CD4-positive, CD25-positive, alpha-beta regulatory T cell (primary cell): ENCODE measurements at regions not wholly inside any gene's neighbourhood (a gene's known extent, or its start where the extent isn't known, plus 50 kb on each side); places are given as distances from the start of the nearest gene placed in this dataset.

Source experiments
- ATAC-seq, 2 donors: fragments of 150-1000 bp; cut with Tn5 transposase; one replicate each; pipeline ENCODE4 v1.10.0; 2021; ENCODE audit warnings: low read depth in 2 of 2, moderate number of reproducible peaks in 2 of 2, moderate library complexity in 1 of 2
- DNase-seq, 3 donors: peaks; one replicate each; pipeline versions ENCODE4 v3.0.0 to v3.0.0-alpha.2; 2012 to 2022; ENCODE audit warnings: mixed read lengths in 1 of 3
- H3K27ac ChIP-seq: one replicate; pipeline ENCODE4 v1.7.0; 2013; ENCODE audit warnings: mild to moderate bottlenecking, low read length; ENCODE audit not compliant: insufficient read depth, poor library complexity, severe bottlenecking
- H3K27me3 ChIP-seq: one replicate; pipeline ENCODE4 v1.7.0; 2013; ENCODE audit warnings: low read length; ENCODE audit not compliant: control insufficient read depth, insufficient read depth
- H3K36me3 ChIP-seq: one replicate; pipeline ENCODE4 v1.7.0; 2013; ENCODE audit warnings: mild to moderate bottlenecking, low read length, moderate library complexity; ENCODE audit not compliant: control insufficient read depth, insufficient read depth
- H3K4me1 ChIP-seq: 2 replicates; pipeline ENCODE4 v1.7.0; 2013; ENCODE audit warnings: mild to moderate bottlenecking, low read length; ENCODE audit not compliant: insufficient read depth, control insufficient read depth, poor library complexity, severe bottlenecking
- H3K4me3 ChIP-seq: one replicate; pipeline ENCODE4 v1.7.0; 2013; ENCODE audit warnings: low read depth, mild to moderate bottlenecking, low read length, moderate library complexity
- H3K9me3 ChIP-seq, 2 experiments: 1 replicate in 1 of 2; 2 replicates in 1 of 2; pipeline ENCODE4 v1.7.0; 2013; ENCODE audit warnings: low read length in 2 of 2, mild to moderate bottlenecking in 1 of 2, moderate library complexity in 1 of 2; ENCODE audit not compliant: control insufficient read depth in 2 of 2
- H3K27ac Mint-ChIP-seq, 3 donors: one replicate each; pipeline ENCODE4 v1.8.0; 2020 to 2022; ENCODE audit warnings: mild to moderate bottlenecking in 3 of 3, mixed read lengths in 3 of 3, moderate library complexity in 2 of 3
- H3K27me3 Mint-ChIP-seq: one replicate; pipeline ENCODE4 v1.8.0; 2022; ENCODE audit warnings: mild to moderate bottlenecking, mixed read lengths
- H3K36me3 Mint-ChIP-seq: one replicate; pipeline ENCODE4 v1.8.0; 2020; ENCODE audit warnings: mixed read lengths
- H3K4me1 Mint-ChIP-seq, 4 donors: one replicate each; pipeline ENCODE4 v1.8.0; 2020 to 2022; ENCODE audit warnings: mixed read lengths in 4 of 4, mild to moderate bottlenecking in 1 of 4
- H3K4me3 Mint-ChIP-seq, 4 donors: one replicate each; pipeline ENCODE4 v1.8.0; 2020 to 2022; ENCODE audit warnings: mild to moderate bottlenecking in 4 of 4, mixed read lengths in 4 of 4, moderate library complexity in 3 of 4
- H3K9me3 Mint-ChIP-seq, 7 donors: one replicate each; pipeline ENCODE4 v1.8.0; 2020 to 2022; ENCODE audit warnings: mixed read lengths in 7 of 7, mild to moderate bottlenecking in 3 of 7, moderate library complexity in 2 of 7

DNA sequence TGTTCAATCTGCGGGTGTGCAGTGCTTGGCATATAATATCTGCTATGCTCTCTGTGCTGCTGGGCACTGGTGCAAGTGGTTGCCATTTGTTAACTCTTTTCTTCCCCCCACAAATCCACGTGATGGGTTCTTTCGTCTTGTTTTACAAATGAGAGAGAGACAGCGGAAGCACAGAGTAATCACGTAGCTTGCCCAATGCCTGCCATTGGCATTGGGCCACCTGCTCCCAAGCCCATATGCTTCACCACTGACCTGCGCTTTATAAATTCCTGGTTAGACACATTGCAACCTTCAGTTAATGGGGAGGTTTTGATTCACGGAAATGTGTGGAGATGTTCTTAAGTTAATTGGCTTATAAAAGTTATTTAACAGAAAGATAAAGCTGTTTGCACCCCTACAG is 194.8 kb upstream of the ADAMTS16 start:
- H3K9me3 Mint-ChIP-seq, result peaks cover 0 to 4% (median 0%) of the 10 kb centered on the region in 7 donors
- no peaks in the 10 kb centered on the region for H3K36me3 ChIP-seq
- H3K27ac ChIP-seq, result no peak overlapping the region
- H3K4me3 ChIP-seq, result no peak overlapping the region
- H3K27me3 Mint-ChIP-seq, result no peaks in the 10 kb centered on the region
- H3K4me3 Mint-ChIP-seq, result no peak overlapping the region
- DNase-seq (no peak), ATAC-seq (no peak)
- H3K4me1 ChIP-seq, result no peaks in the 10 kb centered on the region
- H3K36me3 Mint-ChIP-seq, result no peaks in the 10 kb centered on the region
- no peaks in the 10 kb centered on the region for H3K4me1 Mint-ChIP-seq
- H3K9me3 ChIP-seq, result no peaks in the 10 kb centered on the region
- no peak overlapping the region for H3K27ac Mint-ChIP-seq
- no peaks in the 10 kb centered on the region for H3K27me3 ChIP-seq

DNA sequence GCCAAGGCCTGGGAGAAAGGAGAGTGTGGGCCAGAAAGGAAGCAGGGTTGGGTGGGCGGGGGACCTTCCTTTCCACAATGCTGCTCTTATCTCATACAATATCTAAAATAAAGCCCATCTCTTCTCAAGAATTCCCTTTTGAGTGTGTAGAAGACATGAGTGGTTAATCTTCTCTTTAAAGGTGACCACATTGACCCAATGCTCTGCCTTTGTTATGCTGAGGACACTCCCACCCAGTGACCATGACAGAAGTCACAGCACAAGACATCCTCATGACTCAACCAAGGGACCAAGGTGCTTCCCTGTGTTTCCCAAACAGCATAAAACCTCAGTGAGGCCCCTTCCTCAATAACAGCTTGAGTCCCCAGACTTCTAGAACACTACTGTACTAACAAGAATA is 193.0 kb upstream of the ADAMTS16 start:
- ATAC-seq, result no peak
- Mint-ChIP-seq H3K27me3 (no peaks in the 10 kb centered on the region), H3K4me3 (no peak overlapping the region)

DNA sequence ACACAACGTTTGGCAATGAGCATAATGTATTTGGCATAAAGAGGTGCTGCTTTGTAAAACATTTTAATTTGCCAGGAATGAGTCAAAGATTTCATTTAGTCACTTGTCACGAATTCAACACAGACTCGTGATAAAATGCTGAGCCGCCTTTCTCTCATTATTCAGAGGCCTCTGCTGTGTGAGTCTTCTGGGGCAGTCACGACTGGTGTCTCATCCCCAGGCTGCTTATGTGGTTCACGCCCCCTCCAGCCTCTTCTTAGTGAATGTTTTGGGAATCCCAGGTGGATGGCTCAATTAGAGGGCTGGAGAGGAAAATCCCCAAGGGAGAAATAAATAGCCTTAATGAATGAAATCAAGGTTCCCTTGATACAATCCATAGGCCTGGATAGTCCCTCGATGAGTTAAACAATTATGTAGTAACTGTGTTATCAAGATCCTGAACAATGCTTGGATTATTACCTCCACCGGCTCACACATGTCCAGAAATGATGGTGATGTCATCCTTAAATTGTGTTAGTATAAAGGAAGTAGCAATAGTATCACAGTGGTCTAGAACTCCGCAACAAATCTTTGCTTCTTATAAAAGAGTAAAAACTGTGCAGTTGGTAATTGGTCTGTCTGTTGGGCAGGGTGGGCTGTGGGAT is 192.1 kb upstream of the ADAMTS16 start:
- Mint-ChIP-seq H3K36me3 (no peaks in the 10 kb centered on the region), H3K4me1 (no peaks in the 10 kb centered on the region), H3K9me3 (peaks cover 0 to 4% (median 0%) of the 10 kb centered on the region in 7 donors), H3K27me3 (no peaks in the 10 kb centered on the region), H3K4me3 (no peak overlapping the region), H3K27ac (no peak overlapping the region)
- no peak overlapping the region for H3K27ac ChIP-seq
- no peaks in the 10 kb centered on the region for H3K36me3 ChIP-seq
- DNase-seq (no peak), ATAC-seq (no peak)
- H3K4me3 ChIP-seq, result no peak overlapping the region
- no peaks in the 10 kb centered on the region for H3K27me3 ChIP-seq
- H3K4me1 ChIP-seq, result no peaks in the 10 kb centered on the region
- no peaks in the 10 kb centered on the region for H3K9me3 ChIP-seq

More for the DNA sequence above, 193.0 kb upstream of the ADAMTS16 start:
- H3K36me3 ChIP-seq, result no peaks in the 10 kb centered on the region
- no peaks in the 10 kb centered on the region for H3K4me1 ChIP-seq
- H3K27me3 ChIP-seq, result no peaks in the 10 kb centered on the region
- Mint-ChIP-seq H3K9me3 (peaks cover 0 to 4% (median 0%) of the 10 kb centered on the region in 7 donors), H3K36me3 (no peaks in the 10 kb centered on the region), H3K27ac (no peak overlapping the region), H3K4me1 (no peaks in the 10 kb centered on the region)
- no peak for DNase-seq
- no peak overlapping the region for H3K4me3 ChIP-seq
- H3K9me3 ChIP-seq, result no peaks in the 10 kb centered on the region
- no peak overlapping the region for H3K27ac ChIP-seq

- Histone ChIP-seq H3K4me1 (no peaks in the 10 kb centered on the region), H3K27ac (no peak overlapping the region), H3K27me3 (no peaks in the 10 kb centered on the region), H3K36me3 (no peaks in the 10 kb centered on the region), H3K4me3 (no peak overlapping the region), H3K9me3 (no peaks in the 10 kb centered on the region)
- peaks cover 0 to 3% (median 0%) of the 10 kb centered on the region in 7 donors for H3K9me3 Mint-ChIP-seq
- H3K4me1 Mint-ChIP-seq, result no peaks in the 10 kb centered on the region
- ATAC-seq (no peak), DNase-seq (no peak)
- no peaks in the 10 kb centered on the region for H3K27me3 Mint-ChIP-seq
- H3K36me3 Mint-ChIP-seq, result no peaks in the 10 kb centered on the region
- H3K27ac Mint-ChIP-seq, result no peak overlapping the region
- no peak overlapping the region for H3K4me3 Mint-ChIP-seq
These were observed 191.0 kb upstream of the ADAMTS16 start for GRCh38 chr5:4949108-4949507.

GRCh38 chr5:4953576-4953975 is 186.6 kb upstream of the ADAMTS16 start:
- no peaks in the 10 kb centered on the region for H3K36me3 Mint-ChIP-seq
- no peak overlapping the region for H3K4me3 Mint-ChIP-seq

GRCh38 chr5:4954048-4954447 is 186.1 kb upstream of the ADAMTS16 start:
- Mint-ChIP-seq H3K4me1 (no peaks in the 10 kb centered on the region), H3K27ac (peak overlapping the region in 1 of 3 donors; percentile 76), H3K27me3 (no peaks in the 10 kb centered on the region), H3K36me3 (no peaks in the 10 kb centered on the region), H3K4me3 (no peak overlapping the region), H3K9me3 (peaks cover 0 to 10% (median 0%) of the 10 kb centered on the region in 7 donors)
- Histone ChIP-seq H3K36me3 (no peaks in the 10 kb centered on the region), H3K27ac (no peak overlapping the region), H3K27me3 (no peaks in the 10 kb centered on the region), H3K4me3 (no peak overlapping the region), H3K4me1 (no peaks in the 10 kb centered on the region), H3K9me3 (no peaks in the 10 kb centered on the region)
- ATAC-seq (no peak), DNase-seq (no peak)

More at GRCh38 chr5:4953576-4953975, 186.6 kb upstream of the ADAMTS16 start:
- Histone ChIP-seq H3K27me3 (no peaks in the 10 kb centered on the region), H3K27ac (no peak overlapping the region), H3K4me3 (no peak overlapping the region), H3K4me1 (no peaks in the 10 kb centered on the region), H3K9me3 (no peaks in the 10 kb centered on the region), H3K36me3 (no peaks in the 10 kb centered on the region)
- H3K27me3 Mint-ChIP-seq, result no peaks in the 10 kb centered on the region
- DNase-seq (no peak), ATAC-seq (no peak)
- peaks cover 0 to 10% (median 0%) of the 10 kb centered on the region in 7 donors for H3K9me3 Mint-ChIP-seq
- H3K4me1 Mint-ChIP-seq, result no peaks in the 10 kb centered on the region
- H3K27ac Mint-ChIP-seq, result no peak overlapping the region

- Mint-ChIP-seq H3K27me3 (no peaks in the 10 kb centered on the region), H3K9me3 (peaks cover 0 to 3% (median 1%) of the 10 kb centered on the region in 7 donors), H3K4me3 (no peak overlapping the region), H3K27ac (no peak overlapping the region), H3K4me1 (no peaks in the 10 kb centered on the region), H3K36me3 (no peaks in the 10 kb centered on the region)
- Histone ChIP-seq H3K9me3 (no peaks in the 10 kb centered on the region), H3K4me3 (no peak overlapping the region), H3K36me3 (no peaks in the 10 kb centered on the region), H3K27ac (no peak overlapping the region), H3K4me1 (no peaks in the 10 kb centered on the region), H3K27me3 (no peaks in the 10 kb centered on the region)
- ATAC-seq (no peak), DNase-seq (no peak)
These were observed 176.9 kb upstream of the ADAMTS16 start for GRCh38 chr5:4963265-4963664.

- Mint-ChIP-seq H3K36me3 (no peaks in the 10 kb centered on the region), H3K4me3 (no peak overlapping the region), H3K9me3 (peaks cover 0 to 7% (median 2%) of the 10 kb centered on the region in 7 donors), H3K27me3 (no peaks in the 10 kb centered on the region), H3K27ac (no peak overlapping the region), H3K4me1 (no peaks in the 10 kb centered on the region)
- Histone ChIP-seq H3K36me3 (no peaks in the 10 kb centered on the region), H3K27me3 (no peaks in the 10 kb centered on the region), H3K27ac (no peak overlapping the region), H3K4me3 (no peak overlapping the region), H3K4me1 (no peaks in the 10 kb centered on the region), H3K9me3 (no peaks in the 10 kb centered on the region)
- DNase-seq (no peak), ATAC-seq (no peak)
These were observed 170.8 kb upstream of the ADAMTS16 start for GRCh38 chr5:4969351-4969750.
